ENCODE measurements at regions not wholly inside any gene's neighbourhood (a gene's known extent, or its start where the extent isn't known, plus 50 kb on each side); places are given as distances from the start of the nearest gene placed in this dataset.

DNA sequence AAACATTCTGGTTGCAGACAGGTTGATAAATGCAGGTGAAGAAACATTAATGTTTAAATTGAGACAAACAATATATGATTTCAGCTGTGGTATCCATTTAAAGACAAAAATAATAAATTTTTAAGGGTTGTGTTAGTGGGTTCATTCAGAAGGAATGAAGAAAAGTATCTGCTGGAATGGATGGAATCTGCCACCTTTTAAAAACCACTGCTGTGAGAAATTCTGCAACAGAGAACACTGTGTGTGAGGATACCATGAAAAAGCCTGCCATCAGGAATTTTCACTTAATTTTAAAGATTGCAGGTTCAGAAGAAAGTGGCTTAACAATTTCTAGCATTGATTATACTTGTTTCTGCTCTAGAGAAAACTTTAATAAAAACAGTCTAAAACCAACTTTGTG is 184.6 kb upstream of the SOX5 start:
- no peak for TF ChIP-seq ZNF232 (CRISPR knock-in tag; IDR thresholded peaks at IDR 0.05)
- no peak for TF ChIP-seq ETV6 (CRISPR knock-in tag; IDR thresholded peaks at IDR 0.05)
- no peak for TF ChIP-seq PRRX2 (CRISPR knock-in tag; IDR thresholded peaks at IDR 0.05)
- TF ChIP-seq, protein P1, sequence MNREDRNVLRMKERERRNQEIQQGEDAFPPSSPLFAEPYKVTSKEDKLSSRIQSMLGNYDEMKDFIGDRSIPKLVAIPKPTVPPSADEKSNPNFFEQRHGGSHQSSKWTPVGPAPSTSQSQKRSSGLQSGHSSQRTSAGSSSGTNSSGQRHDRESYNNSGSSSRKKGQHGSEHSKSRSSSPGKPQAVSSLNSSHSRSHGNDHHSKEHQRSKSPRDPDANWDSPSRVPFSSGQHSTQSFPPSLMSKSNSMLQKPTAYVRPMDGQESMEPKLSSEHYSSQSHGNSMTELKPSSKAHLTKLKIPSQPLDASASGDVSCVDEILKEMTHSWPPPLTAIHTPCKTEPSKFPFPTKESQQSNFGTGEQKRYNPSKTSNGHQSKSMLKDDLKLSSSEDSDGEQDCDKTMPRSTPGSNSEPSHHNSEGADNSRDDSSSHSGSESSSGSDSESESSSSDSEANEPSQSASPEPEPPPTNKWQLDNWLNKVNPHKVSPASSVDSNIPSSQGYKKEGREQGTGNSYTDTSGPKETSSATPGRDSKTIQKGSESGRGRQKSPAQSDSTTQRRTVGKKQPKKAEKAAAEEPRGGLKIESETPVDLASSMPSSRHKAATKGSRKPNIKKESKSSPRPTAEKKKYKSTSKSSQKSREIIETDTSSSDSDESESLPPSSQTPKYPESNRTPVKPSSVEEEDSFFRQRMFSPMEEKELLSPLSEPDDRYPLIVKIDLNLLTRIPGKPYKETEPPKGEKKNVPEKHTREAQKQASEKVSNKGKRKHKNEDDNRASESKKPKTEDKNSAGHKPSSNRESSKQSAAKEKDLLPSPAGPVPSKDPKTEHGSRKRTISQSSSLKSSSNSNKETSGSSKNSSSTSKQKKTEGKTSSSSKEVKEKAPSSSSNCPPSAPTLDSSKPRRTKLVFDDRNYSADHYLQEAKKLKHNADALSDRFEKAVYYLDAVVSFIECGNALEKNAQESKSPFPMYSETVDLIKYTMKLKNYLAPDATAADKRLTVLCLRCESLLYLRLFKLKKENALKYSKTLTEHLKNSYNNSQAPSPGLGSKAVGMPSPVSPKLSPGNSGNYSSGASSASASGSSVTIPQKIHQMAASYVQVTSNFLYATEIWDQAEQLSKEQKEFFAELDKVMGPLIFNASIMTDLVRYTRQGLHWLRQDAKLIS (CRISPR knock-in tag; IDR thresholded peaks at IDR 0.05; ENCODE audit: borderline replicate concordance), result no peak
- no peak for TF ChIP-seq TEAD4 (CRISPR knock-in tag; IDR thresholded peaks at IDR 0.05)
- TF ChIP-seq, protein P2, sequence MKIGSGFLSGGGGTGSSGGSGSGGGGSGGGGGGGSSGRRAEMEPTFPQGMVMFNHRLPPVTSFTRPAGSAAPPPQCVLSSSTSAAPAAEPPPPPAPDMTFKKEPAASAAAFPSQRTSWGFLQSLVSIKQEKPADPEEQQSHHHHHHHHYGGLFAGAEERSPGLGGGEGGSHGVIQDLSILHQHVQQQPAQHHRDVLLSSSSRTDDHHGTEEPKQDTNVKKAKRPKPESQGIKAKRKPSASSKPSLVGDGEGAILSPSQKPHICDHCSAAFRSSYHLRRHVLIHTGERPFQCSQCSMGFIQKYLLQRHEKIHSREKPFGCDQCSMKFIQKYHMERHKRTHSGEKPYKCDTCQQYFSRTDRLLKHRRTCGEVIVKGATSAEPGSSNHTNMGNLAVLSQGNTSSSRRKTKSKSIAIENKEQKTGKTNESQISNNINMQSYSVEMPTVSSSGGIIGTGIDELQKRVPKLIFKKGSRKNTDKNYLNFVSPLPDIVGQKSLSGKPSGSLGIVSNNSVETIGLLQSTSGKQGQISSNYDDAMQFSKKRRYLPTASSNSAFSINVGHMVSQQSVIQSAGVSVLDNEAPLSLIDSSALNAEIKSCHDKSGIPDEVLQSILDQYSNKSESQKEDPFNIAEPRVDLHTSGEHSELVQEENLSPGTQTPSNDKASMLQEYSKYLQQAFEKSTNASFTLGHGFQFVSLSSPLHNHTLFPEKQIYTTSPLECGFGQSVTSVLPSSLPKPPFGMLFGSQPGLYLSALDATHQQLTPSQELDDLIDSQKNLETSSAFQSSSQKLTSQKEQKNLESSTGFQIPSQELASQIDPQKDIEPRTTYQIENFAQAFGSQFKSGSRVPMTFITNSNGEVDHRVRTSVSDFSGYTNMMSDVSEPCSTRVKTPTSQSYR (CRISPR knock-in tag; IDR thresholded peaks at IDR 0.05), result no peak
- no peak for TF ChIP-seq ZNF263 (CRISPR knock-in tag; IDR thresholded peaks at IDR 0.05; ENCODE audit: low read depth)
- TF ChIP-seq NFE2L1 (CRISPR knock-in tag; IDR thresholded peaks at IDR 0.05), result no peak
- no peak for TF ChIP-seq SMAD3 (CRISPR knock-in tag; IDR thresholded peaks at IDR 0.05; ENCODE audit: borderline replicate concordance)
- TF ChIP-seq HMGA2 (CRISPR knock-in tag; IDR thresholded peaks at IDR 0.05), result no peak
- POLR2A ChIA-PET, result no interaction called here
- Mint-ChIP-seq H3K27me3 (ENCODE audit: low read depth) (peaks cover 90% of the 10 kb centered on the region), H3K36me3 (no peaks in the 10 kb centered on the region), H3K9me3 (no peaks in the 10 kb centered on the region), H3K4me3 (no peak overlapping the region), H3K4me1 (peaks cover 27% of the 10 kb centered on the region), H3K27ac (no peak overlapping the region)
- CTCF ChIA-PET, result no interaction called here
- DNase-seq (ENCODE audit: low spot score) (no peak), ATAC-seq (no peak)

DNA sequence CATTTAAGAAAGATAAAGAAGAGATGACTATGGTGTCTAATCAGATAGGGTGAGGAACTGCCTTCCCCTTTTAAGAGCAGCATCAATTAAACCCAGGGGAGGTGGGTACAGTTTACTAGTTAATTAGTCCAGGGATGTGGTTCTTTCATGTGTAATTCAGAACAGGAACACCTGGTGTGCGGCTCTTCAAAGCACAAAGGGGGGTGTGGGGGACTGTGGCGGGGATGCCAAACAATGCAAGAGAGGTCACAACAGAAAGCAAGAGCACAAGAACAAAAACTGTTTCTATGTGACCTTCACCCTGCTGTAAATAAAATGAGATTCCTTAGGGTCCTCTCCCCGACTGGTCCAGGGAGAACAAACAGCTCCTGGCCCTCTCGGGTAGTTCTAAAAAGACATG is 183.9 kb upstream of the SOX5 start:
- DNase-seq (ENCODE audit: low spot score), result peak; percentile 70
- no peak overlapping the region for H3K4me3 Mint-ChIP-seq

More for the DNA sequence above, 183.9 kb upstream of the SOX5 start:
- Mint-ChIP-seq H3K27me3 (ENCODE audit: low read depth) (peaks cover 93% of the 10 kb centered on the region), H3K36me3 (no peaks in the 10 kb centered on the region), H3K27ac (0 out of 2 replicates have a peak overlapping the region, but pooled peaks have one; percentile 31), H3K4me1 (peaks cover 31% of the 10 kb centered on the region), H3K9me3 (no peaks in the 10 kb centered on the region)
- ChIA-PET CTCF (no interaction called here), POLR2A (no interaction called here)
- ATAC-seq, result peak; percentile 92
- TF ChIP-seq, protein P3, sequence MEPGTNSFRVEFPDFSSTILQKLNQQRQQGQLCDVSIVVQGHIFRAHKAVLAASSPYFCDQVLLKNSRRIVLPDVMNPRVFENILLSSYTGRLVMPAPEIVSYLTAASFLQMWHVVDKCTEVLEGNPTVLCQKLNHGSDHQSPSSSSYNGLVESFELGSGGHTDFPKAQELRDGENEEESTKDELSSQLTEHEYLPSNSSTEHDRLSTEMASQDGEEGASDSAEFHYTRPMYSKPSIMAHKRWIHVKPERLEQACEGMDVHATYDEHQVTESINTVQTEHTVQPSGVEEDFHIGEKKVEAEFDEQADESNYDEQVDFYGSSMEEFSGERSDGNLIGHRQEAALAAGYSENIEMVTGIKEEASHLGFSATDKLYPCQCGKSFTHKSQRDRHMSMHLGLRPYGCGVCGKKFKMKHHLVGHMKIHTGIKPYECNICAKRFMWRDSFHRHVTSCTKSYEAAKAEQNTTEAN (CRISPR knock-in tag; IDR thresholded peaks at IDR 0.05), result no peak
- TF ChIP-seq ELF4 (CRISPR knock-in tag; IDR thresholded peaks at IDR 0.05; ENCODE audit: low read depth) (no peak), ZNF423 (CRISPR knock-in tag; IDR thresholded peaks at IDR 0.05) (peak; percentile 36; the same call in 1 of the 2 replicates), TEAD1 (CRISPR knock-in tag; IDR thresholded peaks at IDR 0.05) (peak; percentile 53; the same call in 1 of the 2 replicates), SP1 (CRISPR knock-in tag; conservative IDR thresholded peaks at IDR 0.05) (0 out of 2 replicates have a peak, but pooled peaks have one; percentile 25)
- TF ChIP-seq, protein P4, sequence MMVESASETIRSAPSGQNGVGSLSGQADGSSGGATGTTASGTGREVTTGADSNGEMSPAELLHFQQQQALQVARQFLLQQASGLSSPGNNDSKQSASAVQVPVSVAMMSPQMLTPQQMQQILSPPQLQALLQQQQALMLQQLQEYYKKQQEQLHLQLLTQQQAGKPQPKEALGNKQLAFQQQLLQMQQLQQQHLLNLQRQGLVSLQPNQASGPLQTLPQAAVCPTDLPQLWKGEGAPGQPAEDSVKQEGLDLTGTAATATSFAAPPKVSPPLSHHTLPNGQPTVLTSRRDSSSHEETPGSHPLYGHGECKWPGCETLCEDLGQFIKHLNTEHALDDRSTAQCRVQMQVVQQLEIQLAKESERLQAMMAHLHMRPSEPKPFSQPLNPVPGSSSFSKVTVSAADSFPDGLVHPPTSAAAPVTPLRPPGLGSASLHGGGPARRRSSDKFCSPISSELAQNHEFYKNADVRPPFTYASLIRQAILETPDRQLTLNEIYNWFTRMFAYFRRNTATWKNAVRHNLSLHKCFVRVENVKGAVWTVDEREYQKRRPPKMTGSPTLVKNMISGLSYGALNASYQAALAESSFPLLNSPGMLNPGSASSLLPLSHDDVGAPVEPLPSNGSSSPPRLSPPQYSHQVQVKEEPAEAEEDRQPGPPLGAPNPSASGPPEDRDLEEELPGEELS (CRISPR knock-in tag; IDR thresholded peaks at IDR 0.05), result peak; percentile 19; the same call in 1 of the 2 replicates

Data from WTC11 (cell line).